BLaER1 (cell line): ENCODE measurements at regions not wholly inside any gene's neighbourhood (a gene's known extent, or its start where the extent isn't known, plus 50 kb on each side); places are given as distances from the start of the nearest gene placed in this dataset.
"Not testable (repeated sequence)": the region's sequence is repeated elsewhere in the genome, so short reads cannot be mapped to it uniquely, and the experiment has no call there.

Source experiments
- H3K27ac ChIP-seq: shearing (Covaris generic); formaldehyde crosslinking; 2 replicates; pipeline ENCODE4 v1.8.1; 2022
- H3K27me3 ChIP-seq: shearing (Covaris generic); formaldehyde crosslinking; 2 replicates; pipeline ENCODE4 v1.8.1; 2022
- H3K36me3 ChIP-seq: shearing (Covaris generic); formaldehyde crosslinking; 2 replicates; pipeline ENCODE4 v1.8.1; 2022
- H3K4me1 ChIP-seq: shearing (Covaris generic); formaldehyde crosslinking; 2 replicates; pipeline ENCODE4 v1.8.1; 2022
- H3K4me2 ChIP-seq: shearing (Covaris generic); formaldehyde crosslinking; 2 replicates; pipeline ENCODE4 v1.8.1; 2022
- H3K4me3 ChIP-seq: shearing (Covaris generic); formaldehyde crosslinking; 2 replicates; pipeline ENCODE4 v1.8.1; 2022
- H3K9ac ChIP-seq: shearing (Covaris generic); formaldehyde crosslinking; 2 replicates; pipeline ENCODE4 v1.8.1; 2022
- H3K9me3 ChIP-seq: shearing (Covaris generic); formaldehyde crosslinking; 2 replicates; pipeline ENCODE4 v1.8.1; 2022
- H4K20me1 ChIP-seq: shearing (Covaris generic); formaldehyde crosslinking; 2 replicates; pipeline ENCODE4 v1.8.1; 2022
- Cebpa-rat ChIP-seq: shearing (Covaris generic); IDR thresholded peaks from 2 replicates; pipeline ENCODE4 v1.8.1; 2022

- H3K4me1 ChIP-seq: no peaks in the 10 kb centered on the region
- no peaks in the 10 kb centered on the region for H3K27me3 ChIP-seq
- H3K27ac ChIP-seq: no peak overlapping the region
- H3K9ac ChIP-seq: no peak overlapping the region
- H3K4me3 ChIP-seq: no peak overlapping the region
- no peak overlapping the region for H3K4me2 ChIP-seq
- no peak for TF ChIP-seq Cebpa-rat
- H3K9me3 ChIP-seq: peaks cover 29% of the 10 kb centered on the region
- H3K36me3 ChIP-seq: no peaks in the 10 kb centered on the region
- H4K20me1 ChIP-seq: no peaks in the 10 kb centered on the region; the same call in 1 of the 2 replicates
Observed at GRCh38 chr17:63019138-63019873, 53.3 kb downstream of the TANC2 start.

GRCh38 chr17:63022567-63022966, 56.5 kb downstream of the TANC2 start:
- Histone ChIP-seq H3K36me3 (no peaks in the 10 kb centered on the region), H3K27me3 (no peaks in the 10 kb centered on the region), H4K20me1 (no peaks in the 10 kb centered on the region; the same call in 1 of the 2 replicates), H3K4me2 (no peak overlapping the region), H3K4me1 (no peaks in the 10 kb centered on the region), H3K27ac (no peak overlapping the region), H3K4me3 (no peak overlapping the region), H3K9ac (no peak overlapping the region), H3K9me3 (peaks cover 29% of the 10 kb centered on the region)
- no peak for TF ChIP-seq Cebpa-rat

DNA sequence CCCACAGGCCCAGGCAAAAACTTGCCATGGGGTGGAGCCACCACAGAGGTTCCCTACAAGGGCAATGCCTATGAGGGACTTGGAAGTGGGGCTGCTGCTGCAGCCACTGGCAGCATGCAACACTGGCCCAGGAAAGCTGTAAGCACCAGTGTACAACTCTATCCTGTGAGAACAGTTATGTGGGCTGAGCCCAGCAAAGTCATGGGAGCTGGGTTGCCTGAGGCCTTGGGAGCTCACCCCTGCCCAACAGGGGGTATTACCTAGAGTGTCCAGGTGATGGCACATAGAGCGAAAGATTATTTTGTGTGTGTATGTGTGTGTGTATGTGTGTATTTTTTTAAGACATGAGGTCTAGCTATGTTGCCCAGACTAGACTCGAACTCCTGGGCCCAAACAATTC, 57.0 kb downstream of the TANC2 start:
- no peak for TF ChIP-seq Cebpa-rat
- H3K9me3 ChIP-seq: peaks cover 29% of the 10 kb centered on the region
- no peak overlapping the region for H3K9ac ChIP-seq
- no peaks in the 10 kb centered on the region for H3K4me1 ChIP-seq
- H3K27me3 ChIP-seq: no peaks in the 10 kb centered on the region
- no peak overlapping the region for H3K27ac ChIP-seq
- no peak overlapping the region for H3K4me2 ChIP-seq
- H3K36me3 ChIP-seq: no peaks in the 10 kb centered on the region
- H3K4me3 ChIP-seq: no peak overlapping the region
- no peaks in the 10 kb centered on the region; the same call in 1 of the 2 replicates for H4K20me1 ChIP-seq

- Histone ChIP-seq H3K4me2 (no peak overlapping the region), H3K36me3 (no peaks in the 10 kb centered on the region), H3K9me3 (peaks cover 29% of the 10 kb centered on the region), H3K4me1 (no peaks in the 10 kb centered on the region), H3K27ac (no peak overlapping the region), H4K20me1 (no peaks in the 10 kb centered on the region; the same call in 1 of the 2 replicates), H3K9ac (no peak overlapping the region), H3K27me3 (no peaks in the 10 kb centered on the region), H3K4me3 (no peak overlapping the region)
- TF ChIP-seq Cebpa-rat: no peak
Observed at GRCh38 chr17:63024201-63024600, 58.2 kb downstream of the TANC2 start.

DNA sequence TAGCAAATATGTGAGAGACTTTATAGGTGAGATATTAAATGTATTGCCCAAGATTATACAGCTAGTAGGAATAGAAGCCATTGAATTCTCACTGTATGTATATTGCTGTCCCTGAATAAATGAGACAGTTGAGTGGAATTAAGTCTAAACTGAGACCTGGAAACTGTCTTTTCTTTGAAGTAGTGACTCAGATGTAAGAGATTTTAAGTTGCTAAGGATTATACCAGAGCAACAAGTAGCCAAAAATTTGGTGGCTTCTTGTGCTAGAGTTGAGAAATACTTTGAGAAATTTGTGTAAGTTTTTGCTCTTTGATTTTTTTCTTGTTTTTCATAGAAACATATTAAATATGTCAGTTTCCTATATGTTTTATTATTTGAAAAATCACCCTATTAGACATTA, 58.7 kb downstream of the TANC2 start:
- no peaks in the 10 kb centered on the region; the same call in 1 of the 2 replicates for H4K20me1 ChIP-seq
- no peaks in the 10 kb centered on the region for H3K36me3 ChIP-seq
- no peak for TF ChIP-seq Cebpa-rat

DNA sequence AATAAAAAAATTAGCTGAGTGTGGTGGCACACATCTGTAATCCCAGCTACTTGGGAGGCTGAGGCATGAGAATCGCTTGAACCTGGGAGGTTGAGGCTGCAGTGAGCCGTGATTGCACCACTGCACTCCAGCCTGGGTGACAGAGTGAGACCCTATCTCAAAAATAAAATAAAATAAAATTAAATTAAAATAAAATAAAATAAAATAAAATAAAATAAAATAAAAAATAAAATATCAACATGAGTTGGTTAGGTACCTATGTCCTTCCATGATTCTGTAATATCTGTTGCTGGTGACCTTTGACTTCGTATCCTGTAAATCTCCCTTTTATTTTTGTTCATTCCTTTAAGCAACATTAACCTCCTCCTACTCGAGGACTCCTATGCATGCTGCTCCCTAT, 59.6 kb downstream of the TANC2 start:
- H3K9ac ChIP-seq, H3K36me3 ChIP-seq, H3K27me3 ChIP-seq, H4K20me1 ChIP-seq, H3K4me1 ChIP-seq, H3K4me2 ChIP-seq, H3K4me3 ChIP-seq, H3K27ac ChIP-seq: not testable (repeated sequence)
- H3K9me3 ChIP-seq: peaks cover 21% of the 10 kb centered on the region

More for the DNA sequence above, 58.7 kb downstream of the TANC2 start:
- Histone ChIP-seq H3K9ac (no peak overlapping the region), H3K27ac (no peak overlapping the region), H3K27me3 (no peaks in the 10 kb centered on the region), H3K9me3 (peaks cover 29% of the 10 kb centered on the region), H3K4me2 (no peak overlapping the region), H3K4me1 (no peaks in the 10 kb centered on the region), H3K4me3 (no peak overlapping the region)

- no peak overlapping the region for H3K4me3 ChIP-seq
- H3K9me3 ChIP-seq: peaks cover 11% of the 10 kb centered on the region
- H3K4me2 ChIP-seq: no peak overlapping the region
- H3K4me1 ChIP-seq: no peaks in the 10 kb centered on the region
- H3K9ac ChIP-seq: no peak overlapping the region
- no peak for TF ChIP-seq Cebpa-rat
- no peaks in the 10 kb centered on the region for H3K27me3 ChIP-seq
- H3K27ac ChIP-seq: no peak overlapping the region
- no peaks in the 10 kb centered on the region for H4K20me1 ChIP-seq
- H3K36me3 ChIP-seq: no peaks in the 10 kb centered on the region
Observed at GRCh38 chr17:63029541-63029940, 63.5 kb downstream of the TANC2 start.

DNA sequence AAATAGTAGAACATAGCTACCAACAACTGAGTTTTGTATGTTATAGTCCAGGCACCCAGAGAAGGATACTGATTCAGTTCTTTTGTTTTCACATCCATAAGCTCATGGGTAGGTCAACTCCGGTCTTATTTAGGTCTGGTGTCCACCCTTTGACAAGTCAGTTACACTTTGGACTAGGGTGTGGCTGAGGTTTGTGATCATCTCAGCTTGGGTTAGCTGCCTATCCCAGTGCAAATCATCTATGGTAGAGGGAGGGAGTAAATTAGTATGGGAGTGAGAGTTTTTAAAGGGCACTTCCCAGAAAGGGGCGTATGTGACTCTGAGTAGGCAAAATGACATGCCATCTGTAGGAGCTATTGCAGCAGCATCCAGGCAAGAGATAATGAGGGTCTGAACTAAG, 66.1 kb downstream of the TANC2 start:
- H4K20me1 ChIP-seq: no peaks in the 10 kb centered on the region
- no peaks in the 10 kb centered on the region for H3K36me3 ChIP-seq
- no peaks in the 10 kb centered on the region for H3K27me3 ChIP-seq
- no peak overlapping the region for H3K4me2 ChIP-seq
- H3K9ac ChIP-seq: no peak overlapping the region
- no peak overlapping the region for H3K27ac ChIP-seq
- no peak overlapping the region for H3K4me3 ChIP-seq
- no peak for TF ChIP-seq Cebpa-rat
- H3K9me3 ChIP-seq: peaks cover 17% of the 10 kb centered on the region
- peaks cover 15% of the 10 kb centered on the region for H3K4me1 ChIP-seq

DNA sequence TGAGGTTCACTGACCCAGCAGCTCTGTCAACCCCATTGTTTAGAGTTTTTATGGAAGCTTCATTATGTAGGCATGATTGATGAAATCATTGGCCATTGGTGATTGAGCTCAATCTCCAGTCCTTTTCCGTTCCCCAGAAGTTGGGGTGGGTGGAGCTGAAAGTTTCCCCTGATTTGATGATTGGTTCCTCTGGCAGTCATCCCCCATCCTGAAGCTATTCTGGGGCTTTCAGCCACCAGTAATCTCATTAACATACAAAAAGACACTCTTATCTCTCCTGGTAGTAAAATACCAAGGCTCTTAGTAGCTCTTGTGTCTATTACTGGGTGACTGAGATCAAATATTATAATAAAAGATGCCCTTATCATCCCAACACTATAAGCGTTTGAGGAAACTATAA, 67.1 kb downstream of the TANC2 start:
- peaks cover 15% of the 10 kb centered on the region for H3K4me1 ChIP-seq

GRCh38 chr17:63035271-63035670, 69.2 kb downstream of the TANC2 start:
- Histone ChIP-seq H3K4me1 (peaks cover 15% of the 10 kb centered on the region), H4K20me1 (no peaks in the 10 kb centered on the region), H3K36me3 (no peaks in the 10 kb centered on the region), H3K27ac (no peak overlapping the region), H3K9ac (no peak overlapping the region), H3K4me2 (peak overlapping the region; percentile 51), H3K4me3 (no peak overlapping the region), H3K27me3 (no peaks in the 10 kb centered on the region), H3K9me3 (peaks cover 17% of the 10 kb centered on the region)
- no peak for TF ChIP-seq Cebpa-rat

More for the DNA sequence above, 67.1 kb downstream of the TANC2 start:
- Histone ChIP-seq H4K20me1 (no peaks in the 10 kb centered on the region), H3K4me3 (no peak overlapping the region), H3K9me3 (peaks cover 17% of the 10 kb centered on the region), H3K27ac (no peak overlapping the region), H3K9ac (no peak overlapping the region), H3K27me3 (no peaks in the 10 kb centered on the region), H3K4me2 (no peak overlapping the region), H3K36me3 (no peaks in the 10 kb centered on the region)
- TF ChIP-seq Cebpa-rat: no peak
